ENCODE measurements at regions not wholly inside any gene's neighbourhood (a gene's known extent, or its start where the extent isn't known, plus 50 kb on each side); places are given as distances from the start of the nearest gene placed in this dataset.
"Not testable (repeated sequence)": the region's sequence is repeated elsewhere in the genome, so short reads cannot be mapped to it uniquely, and the experiment has no call there.

- H2AFZ ChIP-seq (ENCODE audit: low read length): no peak overlapping the region
- H3K36me3 ChIP-seq (ENCODE audit: control insufficient read depth, insufficient read depth, low read length): no peaks in the 10 kb centered on the region
- H3K4me2 ChIP-seq (ENCODE audit: extremely low read depth, insufficient read depth, low read length): no peak overlapping the region
- H3K4me1 ChIP-seq (ENCODE audit: control insufficient read depth, extremely low read depth, insufficient read depth, low read length): no peaks in the 10 kb centered on the region
- peak in 1 of 2 donors; percentile 69 for DNase-seq (ENCODE audit: low read depth in 2 of 2)
- H3K4me3 ChIP-seq (replicated peaks in 1 of 4; ENCODE audit: control extremely low read depth in 1 of 4, insufficient read depth in 1 of 4, low read depth in 3 of 4, low read length in 4 of 4): no peak overlapping the region
- H3K27me3 ChIP-seq (ENCODE audit: control insufficient read depth, insufficient read depth, low read length): no peaks in the 10 kb centered on the region
- no peak overlapping the region for H3K9ac ChIP-seq (ENCODE audit: insufficient read depth, low read length)
- no peaks in the 10 kb centered on the region for H3K79me2 ChIP-seq (ENCODE audit: control insufficient read depth, insufficient read depth, low read length)
- no peaks in the 10 kb centered on the region for H3K9me3 ChIP-seq (ENCODE audit: control insufficient read depth, insufficient read depth, low read depth, low read length)
- H4K20me1 ChIP-seq (ENCODE audit: control insufficient read depth, extremely low read depth, insufficient read depth, low read length): no peaks in the 10 kb centered on the region
- no peak for TF ChIP-seq EZH2 (IDR thresholded peaks at IDR 0.05; ENCODE audit: low read length, missing control alignments)
- TF ChIP-seq CTCF (conservative IDR thresholded peaks at IDR 0.05 in 1 of 2, IDR thresholded peaks at IDR 0.05 in 1 of 2; ENCODE audit: low read depth in 1 of 2, low read length in 2 of 2): no peak
- no peak overlapping the region for H3K27ac ChIP-seq (ENCODE audit: insufficient read depth, low read length)
Measured at GRCh38 chr13:50393628-50394027, 378.4 kb downstream of the KCNRG start.

- H3K36me3 ChIP-seq (ENCODE audit: control insufficient read depth, insufficient read depth, low read length): no peaks in the 10 kb centered on the region
- no peak for TF ChIP-seq EZH2 (IDR thresholded peaks at IDR 0.05; ENCODE audit: low read length, missing control alignments)
- TF ChIP-seq CTCF (conservative IDR thresholded peaks at IDR 0.05 in 1 of 2, IDR thresholded peaks at IDR 0.05 in 1 of 2; ENCODE audit: low read depth in 1 of 2, low read length in 2 of 2): no peak
- no peak overlapping the region for H3K4me3 ChIP-seq (replicated peaks in 1 of 4; ENCODE audit: control extremely low read depth in 1 of 4, insufficient read depth in 1 of 4, low read depth in 3 of 4, low read length in 4 of 4)
- H3K9ac ChIP-seq (ENCODE audit: insufficient read depth, low read length): no peak overlapping the region
- peak in 1 of 2 donors; percentile 42 for DNase-seq (ENCODE audit: low read depth in 2 of 2)
- H3K27ac ChIP-seq (ENCODE audit: insufficient read depth, low read length): no peak overlapping the region
- H3K79me2 ChIP-seq (ENCODE audit: control insufficient read depth, insufficient read depth, low read length): no peaks in the 10 kb centered on the region
- peaks cover 3% of the 10 kb centered on the region for H3K4me1 ChIP-seq (ENCODE audit: control insufficient read depth, extremely low read depth, insufficient read depth, low read length)
- H2AFZ ChIP-seq (ENCODE audit: low read length): no peak overlapping the region
- no peaks in the 10 kb centered on the region for H3K27me3 ChIP-seq (ENCODE audit: control insufficient read depth, insufficient read depth, low read length)
- H3K9me3 ChIP-seq (ENCODE audit: control insufficient read depth, insufficient read depth, low read depth, low read length): no peaks in the 10 kb centered on the region
- no peaks in the 10 kb centered on the region for H4K20me1 ChIP-seq (ENCODE audit: control insufficient read depth, extremely low read depth, insufficient read depth, low read length)
- H3K4me2 ChIP-seq (ENCODE audit: extremely low read depth, insufficient read depth, low read length): no peak overlapping the region
Measured at GRCh38 chr13:50396001-50396400, 380.8 kb downstream of the KCNRG start.

GRCh38 chr13:50396618-50397017 lies 381.4 kb downstream of the KCNRG start:
- not testable (repeated sequence) for H3K4me2 ChIP-seq (ENCODE audit: extremely low read depth, insufficient read depth, low read length); H3K4me3 ChIP-seq (replicated peaks in 1 of 4; ENCODE audit: control extremely low read depth in 1 of 4, insufficient read depth in 1 of 4, low read depth in 3 of 4, low read length in 4 of 4); H3K9ac ChIP-seq (ENCODE audit: insufficient read depth, low read length); H3K27me3 ChIP-seq (ENCODE audit: control insufficient read depth, insufficient read depth, low read length); H3K27ac ChIP-seq (ENCODE audit: insufficient read depth, low read length); H2AFZ ChIP-seq (ENCODE audit: low read length); H3K36me3 ChIP-seq (ENCODE audit: control insufficient read depth, insufficient read depth, low read length); H3K9me3 ChIP-seq (ENCODE audit: control insufficient read depth, insufficient read depth, low read depth, low read length); H3K4me1 ChIP-seq (ENCODE audit: control insufficient read depth, extremely low read depth, insufficient read depth, low read length); H3K79me2 ChIP-seq (ENCODE audit: control insufficient read depth, insufficient read depth, low read length); DNase-seq (ENCODE audit: low read depth in 2 of 2); H4K20me1 ChIP-seq (ENCODE audit: control insufficient read depth, extremely low read depth, insufficient read depth, low read length)

Measured in fibroblast of lung (primary cell).